Neutrophil (primary cell): ENCODE measurements at regions not wholly inside any gene's neighbourhood (a gene's known extent, or its start where the extent isn't known, plus 50 kb on each side); places are given as distances from the start of the nearest gene placed in this dataset.

Experiments used
- H3K27ac ChIP-seq: fragments of 200-600 bp; sonication (generic); 2 replicates; pipeline ENCODE4 v1.5.1; 2016; ENCODE audit warnings: mild to moderate bottlenecking, moderate library complexity
- H3K27me3 ChIP-seq: fragments of 200-600 bp; sonication (generic); 2 replicates; pipeline ENCODE4 v1.6.0; 2016; ENCODE audit warnings: mild to moderate bottlenecking
- H3K36me3 ChIP-seq: fragments of 200-600 bp; sonication (generic); 2 replicates; pipeline ENCODE4 v1.5.1; 2017
- H3K4me1 ChIP-seq, 2 experiments: fragments of 200-600 bp in 1 of 2; sonication (generic) in 1 of 2; 1 replicate in 1 of 2; 2 replicates in 1 of 2; pipeline versions ENCODE4 v1.5.1 to v1.6.1; 2013 to 2016; ENCODE audit warnings: low read depth in 1 of 2, low read length in 1 of 2, mild to moderate bottlenecking in 1 of 2, moderate library complexity in 1 of 2; ENCODE audit not compliant: control insufficient read depth in 1 of 2, insufficient read depth in 1 of 2
- H3K4me3 ChIP-seq, 2 experiments: fragments of 200-600 bp in 1 of 2; sonication (generic) in 1 of 2; 1 replicate in 1 of 2; 2 replicates in 1 of 2; pipeline ENCODE4 v1.5.1; 2013 to 2016; ENCODE audit warnings: low read depth in 1 of 2, low read length in 1 of 2, mild to moderate bottlenecking in 1 of 2, moderate library complexity in 1 of 2
- H3K9me3 ChIP-seq: fragments of 200-600 bp; sonication (generic); 2 replicates; pipeline ENCODE4 v1.5.1; 2016
- CTCF ChIP-seq: fragments of 200-600 bp; sonication (generic); IDR thresholded peaks from 2 replicates; pipeline ENCODE4 v1.5.1; 2016; ENCODE audit warnings: antibody characterized with exemption

GRCh38 chr5:173675287-173675996, 59.0 kb upstream of the BOD1 start:
- no peak overlapping the region for H3K27ac ChIP-seq
- H3K36me3 ChIP-seq: no peaks in the 10 kb centered on the region
- H3K4me3 ChIP-seq: no peak overlapping the region
- H3K9me3 ChIP-seq: no peaks in the 10 kb centered on the region
- no peaks in the 10 kb centered on the region for H3K27me3 ChIP-seq
- TF ChIP-seq CTCF: no peak
- H3K4me1 ChIP-seq: peaks cover 19 to 28% of the 10 kb centered on the region in 2 experiments

GRCh38 chr5:173676375-173676774, 59.9 kb upstream of the BOD1 start:
- Histone ChIP-seq H3K4me1 (peaks cover 10 to 19% of the 10 kb centered on the region in 2 experiments), H3K27me3 (no peaks in the 10 kb centered on the region), H3K36me3 (no peaks in the 10 kb centered on the region), H3K4me3 (no peak overlapping the region), H3K9me3 (no peaks in the 10 kb centered on the region), H3K27ac (no peak overlapping the region)
- no peak for TF ChIP-seq CTCF

- TF ChIP-seq CTCF: no peak
- peaks cover 2 to 11% of the 10 kb centered on the region in 2 experiments for H3K4me1 ChIP-seq
- H3K27me3 ChIP-seq: no peaks in the 10 kb centered on the region
- H3K4me3 ChIP-seq: no peak overlapping the region
- no peaks in the 10 kb centered on the region for H3K36me3 ChIP-seq
- H3K27ac ChIP-seq: no peak overlapping the region
- H3K9me3 ChIP-seq: no peaks in the 10 kb centered on the region
Measured at GRCh38 chr5:173677125-173677672, 60.7 kb upstream of the BOD1 start.

- no peak overlapping the region for H3K27ac ChIP-seq
- no peak overlapping the region for H3K4me3 ChIP-seq
- H3K9me3 ChIP-seq: no peaks in the 10 kb centered on the region
- H3K4me1 ChIP-seq: no peaks in the 10 kb centered on the region
- TF ChIP-seq CTCF: no peak
- no peaks in the 10 kb centered on the region for H3K36me3 ChIP-seq
- H3K27me3 ChIP-seq: no peaks in the 10 kb centered on the region
Measured at GRCh38 chr5:173679909-173680630, 63.6 kb upstream of the BOD1 start.

- TF ChIP-seq CTCF: no peak
- no peaks in the 10 kb centered on the region for H3K9me3 ChIP-seq
- no peaks in the 10 kb centered on the region for H3K36me3 ChIP-seq
- no peaks in the 10 kb centered on the region for H3K4me1 ChIP-seq
- no peaks in the 10 kb centered on the region for H3K27me3 ChIP-seq
- H3K4me3 ChIP-seq: no peak overlapping the region
- no peak overlapping the region for H3K27ac ChIP-seq
Measured at GRCh38 chr5:173680660-173681242, 64.3 kb upstream of the BOD1 start.
